K562 (cell line): ENCODE measurements at regions not wholly inside any gene's neighbourhood (a gene's known extent, or its start where the extent isn't known, plus 50 kb on each side); places are given as distances from the start of the nearest gene placed in this dataset.

ENCODE experiments used
- ATAC-seq: fragments of 200-7000 bp; cut with Tn5 transposase; 3 replicates; pipeline ENCODE4 v1.9.1; 2020; ENCODE audit warnings: moderate library complexity
- BruUV-seq: library from RNA; stranded (reverse); fragments of 400-500 nt; replicated peaks from 2 replicates; lab custom pipeline; 2021; lab: Mats Ljungman, UMichigan
- CTCF ChIA-PET: fragments of 300-600 bp; formaldehyde crosslinking; extraction: SDS; loops from one replicate; lab custom pipeline; 2021; ENCODE audit warnings: low intra/inter-chr PET ratio; lab: Yijun Ruan, JAX
- POLR2A ChIA-PET: fragments of 300-600, 350-650 bp; sonication (Branson Sonifier 250); formaldehyde crosslinking; extraction: SDS; loops from one replicate; lab custom pipeline; 2021; ENCODE audit warnings: antibody characterized with exemption, inconsistent platforms; lab: Yijun Ruan, JAX
- DNase-seq, 4 experiments: peaks; one replicate each; pipeline versions ENCODE4 v3.0.0 to v3.0.0-alpha.2; 2011 to 2018; ENCODE audit warnings: low spot score in 3 of 4, mixed read lengths in 3 of 4; ENCODE audit errors: extremely low read depth in 1 of 4
- FAIRE-seq: peaks from 2 replicates; lab custom pipeline; 2011; peaks lifted over from hg19 to GRCh38; lab: Jason Lieb, UNC
- H2AFZ ChIP-seq: 2 replicates; pipeline ENCODE4 v1.6.0; 2011; ENCODE audit warnings: low read depth, low read length, control low read depth, inconsistent platforms
- H3K27ac ChIP-seq: fragments of 200-600 bp; 3 replicates; pipeline ENCODE4 v1.8.0; 2011; ENCODE audit warnings: low read depth, mild to moderate bottlenecking, control low read depth, inconsistent platforms, low read length, moderate library complexity, mixed read lengths; ENCODE audit errors: extremely low read depth
- H3K27me3 ChIP-seq, 2 experiments: fragments of 300-600 bp in 1 of 2; 2 replicates in 1 of 2; 3 replicates in 1 of 2; pipeline versions ENCODE4 v1.6.0 to v1.8.0; 2011; ENCODE audit warnings: inconsistent platforms in 2 of 2, low read length in 2 of 2, mild to moderate bottlenecking in 1 of 2, mixed read lengths in 1 of 2, moderate library complexity in 1 of 2; ENCODE audit not compliant: control insufficient read depth in 2 of 2, insufficient read depth in 2 of 2
- H3K36me3 ChIP-seq: fragments of 300-600 bp; 3 replicates; pipeline ENCODE4 v1.8.0; 2011; ENCODE audit warnings: mild to moderate bottlenecking, low read length, inconsistent platforms; ENCODE audit not compliant: control insufficient read depth, insufficient read depth
- H3K4me1 ChIP-seq, 2 experiments: fragments of 200-600 bp in 1 of 2; replicated peaks in 1 of 2; 2 replicates in 1 of 2; 3 replicates in 1 of 2; pipeline versions ENCODE4 v1.5.1 to v1.8.0; 2011; ENCODE audit warnings: inconsistent platforms in 2 of 2, low read length in 2 of 2, mild to moderate bottlenecking in 1 of 2, mixed read lengths in 1 of 2, moderate library complexity in 1 of 2; ENCODE audit not compliant: control insufficient read depth in 2 of 2, insufficient read depth in 2 of 2
- H3K4me2 ChIP-seq: 2 replicates; pipeline ENCODE4 v1.6.1; 2011; ENCODE audit warnings: low read length, control low read depth, inconsistent platforms, mixed read lengths; ENCODE audit not compliant: insufficient read depth
- H3K4me3 ChIP-seq: fragments of 200-600 bp; sonication (generic), shearing (Covaris generic); 2 replicates; pipeline ENCODE4 v1.5.1; 2016; ENCODE audit warnings: control low read depth, inconsistent platforms
- H3K79me2 ChIP-seq: fragments of 200-600 bp; 3 replicates; pipeline ENCODE4 v1.8.0; 2011; ENCODE audit warnings: low read length, inconsistent platforms; ENCODE audit not compliant: control insufficient read depth, insufficient read depth
- H3K9ac ChIP-seq, 2 experiments: 2 replicates each; pipeline versions ENCODE4 v1.6.0 to v1.6.1; 2011; ENCODE audit warnings: low read depth in 2 of 2, low read length in 2 of 2, control low read depth in 1 of 2, inconsistent platforms in 1 of 2, mild to moderate bottlenecking in 1 of 2, mixed read lengths in 1 of 2; ENCODE audit not compliant: insufficient read depth in 1 of 2
- H3K9me1 ChIP-seq: one replicate; pipeline ENCODE4 v1.6.0; 2011; ENCODE audit warnings: inconsistent platforms, mild to moderate bottlenecking, low read length, moderate library complexity; ENCODE audit not compliant: control insufficient read depth, insufficient read depth
- H3K9me3 ChIP-seq: replicated peaks from 2 replicates; pipeline ENCODE4 v1.5.1; 2011; ENCODE audit warnings: low read depth, low read length, inconsistent platforms; ENCODE audit not compliant: control insufficient read depth, insufficient read depth
- H4K20me1 ChIP-seq: replicated peaks from 2 replicates; pipeline ENCODE4 v1.6.1; 2011; ENCODE audit warnings: low read length, inconsistent platforms, mixed read lengths; ENCODE audit not compliant: control insufficient read depth, insufficient read depth
- HIVEP1 ChIP-seq: fragments of 250-450 bp; sonication (Bioruptor Pico); IDR thresholded peaks from 2 replicates; pipeline ENCODE4 v1.4.0; 2020; ENCODE audit warnings: mild to moderate bottlenecking
- RERE ChIP-seq: sonication (generic); formaldehyde crosslinking; IDR thresholded peaks from 2 replicates; pipeline ENCODE4 v1.8.0; 2023; ENCODE audit warnings: missing genetic modification reagents, mild to moderate bottlenecking, borderline replicate concordance
- TAF1 ChIP-seq: IDR thresholded peaks from 2 replicates; pipeline ENCODE4 v1.6.1; 2011; ENCODE audit warnings: mild to moderate bottlenecking, low read length, moderate library complexity; ENCODE audit not compliant: insufficient read depth, control insufficient read depth, severe bottlenecking; ENCODE audit errors: extremely low read depth
- TFE3 ChIP-seq: fragments of 450-650 bp; formaldehyde crosslinking; IDR thresholded peaks from 2 replicates; pipeline ENCODE4 v1.4.0; 2020; ENCODE audit warnings: mild to moderate bottlenecking, mixed read lengths
- TGIF2 ChIP-seq: sonication (generic); formaldehyde crosslinking; IDR thresholded peaks from 2 replicates; pipeline ENCODE4 v1.8.1; 2022; ENCODE audit warnings: mild to moderate bottlenecking, missing genetic modification reagents, moderate library complexity
- ZNF3 ChIP-seq: fragments of 250-450 bp; sonication (Bioruptor Pico); IDR thresholded peaks from 2 replicates; pipeline ENCODE4 v1.5.0; 2021; ENCODE audit warnings: mild to moderate bottlenecking, moderate library complexity
- WGBS: fragments of 100-300 bp; shearing (Covaris generic); methylation state at CpG from one replicate; pipeline ENCODE4 v1.1.6; 2016; ENCODE audit warnings: low coverage, mixed read lengths; ENCODE audit not compliant: insufficient coverage; ENCODE audit errors: missing lambda C conversion rate; 5-methylcytosine and 5-hydroxymethylcytosine counted together
- in situ Hi-C: fragments of 300-500 bp; cut with MboI; formaldehyde crosslinking; loops from 4 replicates; pipeline ENCODE4 v1.15.0; 2018; ENCODE audit warnings: inconsistent platforms, mixed read lengths
- intact Hi-C: fragments of 100-400 bp; cut with micrococcal nuclease; formaldehyde crosslinking; loops from 2 replicates; pipeline ENCODE4 v1.14.2; 2022
- TF ChIP-seq, protein P1 (sequence below), 2 experiments: fragments of 450-650 bp in 1 of 2; sonication (generic) in 1 of 2; formaldehyde crosslinking; conservative IDR thresholded peaks; 2 replicates each; pipeline versions ENCODE4 v1.4.0 to v1.8.1; 2020 to 2022; ENCODE audit warnings: mild to moderate bottlenecking in 1 of 2, missing genetic modification reagents in 1 of 2

DNA sequence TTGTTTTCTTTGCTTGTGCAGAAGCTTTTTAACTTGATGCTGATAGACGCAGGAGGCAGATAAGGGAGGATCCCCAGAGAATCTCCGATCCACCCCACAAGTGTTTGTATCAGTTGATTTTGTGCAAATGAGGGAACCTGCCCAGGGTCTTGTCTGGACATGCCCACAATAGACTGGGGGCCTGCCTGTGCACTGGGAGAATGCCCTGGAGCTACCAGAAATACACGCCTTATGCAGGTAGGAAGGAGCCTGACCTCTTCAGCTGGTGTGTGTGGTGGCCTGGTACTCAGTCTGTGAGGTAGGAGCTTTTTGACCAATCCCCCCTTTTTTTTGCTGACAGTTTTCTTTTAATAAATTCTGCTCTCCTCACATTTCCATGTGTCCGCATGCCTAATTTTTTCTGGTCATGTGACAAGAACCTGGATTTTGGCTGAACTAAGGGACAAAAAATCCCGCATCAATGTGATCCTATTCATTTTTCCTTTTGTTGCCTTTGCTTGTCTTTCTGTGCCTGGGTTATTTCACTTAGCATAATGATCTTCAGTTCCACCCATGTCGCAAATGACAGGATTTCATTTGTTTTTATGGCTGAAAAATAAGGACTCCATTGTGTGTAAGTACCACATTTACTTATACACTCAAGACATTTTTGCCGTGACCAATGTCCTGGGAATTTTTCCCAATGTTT, 430.6 kb upstream of the NRG3 start:
- no peaks in the 10 kb centered on the region for H3K9me3 ChIP-seq
- in situ Hi-C loops, result no loop called here
- under 1% methylated on average over 7 of the region's 7 CpGs for WGBS

More for the DNA sequence above, 430.6 kb upstream of the NRG3 start:
- intact Hi-C loops, result no loop called here
- no peaks in the 10 kb centered on the region for H3K79me2 ChIP-seq
- ChIA-PET POLR2A (no interaction called here), CTCF (no interaction called here)
- H3K36me3 ChIP-seq, result no peaks in the 10 kb centered on the region
- FAIRE-seq (no peak), DNase-seq (no peak), ATAC-seq (no peak)
- no peak overlapping the region for H3K9ac ChIP-seq
- no peaks in the 10 kb centered on the region for H4K20me1 ChIP-seq
- no peaks in the 10 kb centered on the region for H3K9me1 ChIP-seq
- no peak overlapping the region for H3K27ac ChIP-seq
- no peak overlapping the region for H3K4me2 ChIP-seq
- no peak overlapping the region for H2AFZ ChIP-seq
- TF ChIP-seq TAF1, result no peak
- TF ChIP-seq RERE (CRISPR knock-in tag), result no peak
- no peak for TF ChIP-seq HIVEP1
- TF ChIP-seq ZNF3 (CRISPR knock-in tag), result no peak
- no peak for TF ChIP-seq TGIF2 (CRISPR knock-in tag)
- TF ChIP-seq, protein P1, sequence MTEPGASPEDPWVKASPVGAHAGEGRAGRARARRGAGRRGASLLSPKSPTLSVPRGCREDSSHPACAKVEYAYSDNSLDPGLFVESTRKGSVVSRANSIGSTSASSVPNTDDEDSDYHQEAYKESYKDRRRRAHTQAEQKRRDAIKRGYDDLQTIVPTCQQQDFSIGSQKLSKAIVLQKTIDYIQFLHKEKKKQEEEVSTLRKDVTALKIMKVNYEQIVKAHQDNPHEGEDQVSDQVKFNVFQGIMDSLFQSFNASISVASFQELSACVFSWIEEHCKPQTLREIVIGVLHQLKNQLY (CRISPR knock-in tag; conservative IDR thresholded peaks at IDR 0.05), result no peak
- peak; percentile 15; the same call in 1 of the 2 replicates for TF ChIP-seq TFE3 (CRISPR knock-in tag)
- no peaks in the 10 kb centered on the region for H3K27me3 ChIP-seq
- no peak overlapping the region for H3K4me3 ChIP-seq
- no peaks in the 10 kb centered on the region for H3K4me1 ChIP-seq
- no TSS peak for BruUV-seq
